ENCODE measurements at regions not wholly inside any gene's neighbourhood (a gene's known extent, or its start where the extent isn't known, plus 50 kb on each side); places are given as distances from the start of the nearest gene placed in this dataset.

- no peaks in the 10 kb centered on the region for H3K79me2 ChIP-seq (ENCODE audit: insufficient read depth, low read length)
- TF ChIP-seq, protein P1, sequence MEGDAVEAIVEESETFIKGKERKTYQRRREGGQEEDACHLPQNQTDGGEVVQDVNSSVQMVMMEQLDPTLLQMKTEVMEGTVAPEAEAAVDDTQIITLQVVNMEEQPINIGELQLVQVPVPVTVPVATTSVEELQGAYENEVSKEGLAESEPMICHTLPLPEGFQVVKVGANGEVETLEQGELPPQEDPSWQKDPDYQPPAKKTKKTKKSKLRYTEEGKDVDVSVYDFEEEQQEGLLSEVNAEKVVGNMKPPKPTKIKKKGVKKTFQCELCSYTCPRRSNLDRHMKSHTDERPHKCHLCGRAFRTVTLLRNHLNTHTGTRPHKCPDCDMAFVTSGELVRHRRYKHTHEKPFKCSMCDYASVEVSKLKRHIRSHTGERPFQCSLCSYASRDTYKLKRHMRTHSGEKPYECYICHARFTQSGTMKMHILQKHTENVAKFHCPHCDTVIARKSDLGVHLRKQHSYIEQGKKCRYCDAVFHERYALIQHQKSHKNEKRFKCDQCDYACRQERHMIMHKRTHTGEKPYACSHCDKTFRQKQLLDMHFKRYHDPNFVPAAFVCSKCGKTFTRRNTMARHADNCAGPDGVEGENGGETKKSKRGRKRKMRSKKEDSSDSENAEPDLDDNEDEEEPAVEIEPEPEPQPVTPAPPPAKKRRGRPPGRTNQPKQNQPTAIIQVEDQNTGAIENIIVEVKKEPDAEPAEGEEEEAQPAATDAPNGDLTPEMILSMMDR (conservative IDR thresholded peaks at IDR 0.05; ENCODE audit: low read length): no peak
- no peak for TF ChIP-seq EZH2phosphoT487 (IDR thresholded peaks at IDR 0.05; ENCODE audit: borderline replicate concordance)
- no peaks in the 10 kb centered on the region for H3K4me1 ChIP-seq (ENCODE audit: insufficient read depth, low read length, poor library complexity, severe bottlenecking)
- no peaks in the 10 kb centered on the region for H4K20me1 ChIP-seq (ENCODE audit: insufficient read depth, low read length, poor library complexity, severe bottlenecking)
- H3K27me3 ChIP-seq (ENCODE audit: insufficient read depth, low read length, poor library complexity, severe bottlenecking): no peaks in the 10 kb centered on the region
- H3K4me3 ChIP-seq (ENCODE audit: low read length, poor library complexity, severe bottlenecking): no peak overlapping the region
- H3K9me2 ChIP-seq (replicated peaks; ENCODE audit: low read depth, low read length): no peaks in the 10 kb centered on the region
- no peaks in the 10 kb centered on the region for H3F3A ChIP-seq (ENCODE audit: low read depth)
- H2AFZ ChIP-seq (ENCODE audit: low read length): no peak overlapping the region
- no peak overlapping the region for H3K9ac ChIP-seq (ENCODE audit: low read depth, low read length, poor library complexity, severe bottlenecking)
- H3K9me3 ChIP-seq (ENCODE audit: insufficient read depth, low read depth, low read length): no peaks in the 10 kb centered on the region
- no peaks in the 10 kb centered on the region for H3K36me3 ChIP-seq (ENCODE audit: insufficient read depth, low read length)
- no peak overlapping the region for H3K4me2 ChIP-seq (ENCODE audit: low read depth, low read length, poor library complexity, severe bottlenecking)
Observed at GRCh38 chr4:42205541-42205940, 53.1 kb upstream of the BEND4 start.

DNA sequence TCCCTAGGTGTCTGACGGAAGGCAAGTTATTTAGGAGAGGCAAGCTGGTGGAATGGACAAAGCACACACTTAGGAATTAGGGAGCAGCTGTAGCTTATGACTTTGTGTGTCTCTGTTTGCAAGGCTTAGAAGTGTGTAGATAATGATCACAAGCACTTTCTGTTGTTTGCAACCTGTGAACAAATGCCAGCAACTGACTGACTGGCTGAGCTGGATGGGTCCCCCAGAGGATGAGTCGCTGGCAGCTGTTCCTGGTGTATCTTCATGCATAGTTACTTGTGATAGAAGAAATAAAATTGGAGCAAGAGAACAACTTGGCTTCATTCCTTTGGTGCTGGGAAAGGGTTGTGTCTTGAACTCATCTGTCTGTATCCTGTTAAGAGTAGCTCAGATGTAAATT is 64.2 kb upstream of the BEND4 start:
- no peaks in the 10 kb centered on the region for H3F3A ChIP-seq (ENCODE audit: low read depth)
- H3K9me2 ChIP-seq (replicated peaks; ENCODE audit: low read depth, low read length): no peaks in the 10 kb centered on the region
- no peaks in the 10 kb centered on the region for H3K36me3 ChIP-seq (ENCODE audit: insufficient read depth, low read length)
- H3K27me3 ChIP-seq (ENCODE audit: insufficient read depth, low read length, poor library complexity, severe bottlenecking): no peaks in the 10 kb centered on the region
- H3K9ac ChIP-seq (ENCODE audit: low read depth, low read length, poor library complexity, severe bottlenecking): no peak overlapping the region
- H3K4me1 ChIP-seq (ENCODE audit: insufficient read depth, low read length, poor library complexity, severe bottlenecking): no peaks in the 10 kb centered on the region
- no peak overlapping the region for H3K4me3 ChIP-seq (ENCODE audit: low read length, poor library complexity, severe bottlenecking)
- H4K20me1 ChIP-seq (ENCODE audit: insufficient read depth, low read length, poor library complexity, severe bottlenecking): no peaks in the 10 kb centered on the region
- no peak overlapping the region for H2AFZ ChIP-seq (ENCODE audit: low read length)
- H3K9me3 ChIP-seq (ENCODE audit: insufficient read depth, low read depth, low read length): no peaks in the 10 kb centered on the region
- no peak for TF ChIP-seq EZH2phosphoT487 (IDR thresholded peaks at IDR 0.05; ENCODE audit: borderline replicate concordance)
- TF ChIP-seq, protein P1 (conservative IDR thresholded peaks at IDR 0.05; ENCODE audit: low read length): no peak
- no peak overlapping the region for H3K4me2 ChIP-seq (ENCODE audit: low read depth, low read length, poor library complexity, severe bottlenecking)
- no peaks in the 10 kb centered on the region for H3K79me2 ChIP-seq (ENCODE audit: insufficient read depth, low read length)

DNA sequence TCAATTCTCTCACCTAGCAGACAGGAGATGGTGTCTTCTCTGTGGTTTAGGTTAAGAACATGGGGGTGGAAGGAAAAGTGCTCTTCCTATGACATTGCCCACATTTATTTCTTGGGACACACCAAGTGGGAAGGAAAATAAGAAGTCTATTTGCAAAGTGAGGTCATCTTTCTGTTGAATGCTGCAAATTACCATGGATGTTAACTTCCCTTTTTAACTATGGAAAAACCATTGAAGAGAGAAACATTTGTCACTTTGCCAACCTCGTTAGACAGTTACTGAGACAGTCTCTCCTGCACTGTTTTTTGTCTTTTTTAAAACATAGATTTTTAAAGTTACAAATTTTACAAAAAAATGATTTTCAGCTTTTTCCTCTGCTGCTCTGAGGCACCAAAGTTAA is 72.8 kb upstream of the BEND4 start:
- no peaks in the 10 kb centered on the region for H3K27me3 ChIP-seq (ENCODE audit: insufficient read depth, low read length, poor library complexity, severe bottlenecking)
- H3K9me3 ChIP-seq (ENCODE audit: insufficient read depth, low read depth, low read length): no peaks in the 10 kb centered on the region
- no peak overlapping the region for H3K4me3 ChIP-seq (ENCODE audit: low read length, poor library complexity, severe bottlenecking)
- no peaks in the 10 kb centered on the region for H3F3A ChIP-seq (ENCODE audit: low read depth)
- no peak overlapping the region for H2AFZ ChIP-seq (ENCODE audit: low read length)
- H3K79me2 ChIP-seq (ENCODE audit: insufficient read depth, low read length): no peaks in the 10 kb centered on the region
- no peaks in the 10 kb centered on the region for H3K4me1 ChIP-seq (ENCODE audit: insufficient read depth, low read length, poor library complexity, severe bottlenecking)
- H3K4me2 ChIP-seq (ENCODE audit: low read depth, low read length, poor library complexity, severe bottlenecking): no peak overlapping the region
- no peaks in the 10 kb centered on the region for H4K20me1 ChIP-seq (ENCODE audit: insufficient read depth, low read length, poor library complexity, severe bottlenecking)
- no peak overlapping the region for H3K9ac ChIP-seq (ENCODE audit: low read depth, low read length, poor library complexity, severe bottlenecking)
- H3K36me3 ChIP-seq (ENCODE audit: insufficient read depth, low read length): no peaks in the 10 kb centered on the region
- TF ChIP-seq EZH2phosphoT487 (IDR thresholded peaks at IDR 0.05; ENCODE audit: borderline replicate concordance): no peak
- TF ChIP-seq, protein P1 (conservative IDR thresholded peaks at IDR 0.05; ENCODE audit: low read length): no peak
- no peaks in the 10 kb centered on the region for H3K9me2 ChIP-seq (replicated peaks; ENCODE audit: low read depth, low read length)
